ENCODE measurements at regions not wholly inside any gene's neighbourhood (a gene's known extent, or its start where the extent isn't known, plus 50 kb on each side); places are given as distances from the start of the nearest gene placed in this dataset.

- DNase-seq (ENCODE audit: low read depth) = no peak
Measured at GRCh38 chr14:38521591-38521990, 265.7 kb upstream of the CLEC14A start.

- no peak for DNase-seq (ENCODE audit: low read depth)
Measured at GRCh38 chr14:38517426-38517825, 261.5 kb upstream of the CLEC14A start.

- no peak for DNase-seq (ENCODE audit: low read depth)
Measured at GRCh38 chr14:38512236-38512635, 256.3 kb upstream of the CLEC14A start.

GRCh38 chr14:38507299-38507698 lies 251.4 kb upstream of the CLEC14A start:
- DNase-seq (ENCODE audit: low read depth) = no peak

- no peak for DNase-seq (ENCODE audit: low read depth)
Measured at GRCh38 chr14:38505973-38506249, 250.0 kb upstream of the CLEC14A start.

- DNase-seq (ENCODE audit: low read depth) = no peak
Measured at GRCh38 chr14:38505221-38505972, 249.5 kb upstream of the CLEC14A start.

GRCh38 chr14:38504175-38504574 lies 248.3 kb upstream of the CLEC14A start:
- no peak for DNase-seq (ENCODE audit: low read depth)

- no peak for DNase-seq (ENCODE audit: low read depth)
Measured at GRCh38 chr14:38502239-38502638, 246.3 kb upstream of the CLEC14A start.

GRCh38 chr14:38500125-38500524 lies 244.2 kb upstream of the CLEC14A start:
- DNase-seq (ENCODE audit: low read depth) = no peak

GRCh38 chr14:38496092-38496491 lies 240.2 kb upstream of the CLEC14A start:
- no peak for DNase-seq (ENCODE audit: low read depth)

GRCh38 chr14:38490273-38490672 lies 234.4 kb upstream of the CLEC14A start:
- no peak for DNase-seq (ENCODE audit: low read depth)

GRCh38 chr14:38485026-38485425 lies 229.1 kb upstream of the CLEC14A start:
- DNase-seq (ENCODE audit: low read depth) = no peak

- DNase-seq (ENCODE audit: low read depth) = no peak
Measured at GRCh38 chr14:38481952-38482678, 226.2 kb upstream of the CLEC14A start.

- DNase-seq (ENCODE audit: low read depth) = no peak
Measured at GRCh38 chr14:38469156-38469555, 213.3 kb upstream of the CLEC14A start.

- no peak for DNase-seq (ENCODE audit: low read depth)
Measured at GRCh38 chr14:38442208-38442607, 186.3 kb upstream of the CLEC14A start.

GRCh38 chr14:38432186-38432585 lies 176.3 kb upstream of the CLEC14A start:
- no peak for DNase-seq (ENCODE audit: low read depth)

GRCh38 chr14:38431156-38431555 lies 175.3 kb upstream of the CLEC14A start:
- no peak for DNase-seq (ENCODE audit: low read depth)

GRCh38 chr14:38430522-38430921 lies 174.6 kb upstream of the CLEC14A start:
- DNase-seq (ENCODE audit: low read depth) = no peak

- DNase-seq (ENCODE audit: low read depth) = no peak
Measured at GRCh38 chr14:38425324-38425976, 169.6 kb upstream of the CLEC14A start.

GRCh38 chr14:38420048-38420447 lies 164.2 kb upstream of the CLEC14A start:
- no peak for DNase-seq (ENCODE audit: low read depth)

- no peak for DNase-seq (ENCODE audit: low read depth)
Measured at GRCh38 chr14:38419579-38419978, 163.7 kb upstream of the CLEC14A start.

GRCh38 chr14:38412654-38413053 lies 156.8 kb upstream of the CLEC14A start:
- DNase-seq (ENCODE audit: low read depth) = no peak

- no peak for DNase-seq (ENCODE audit: low read depth)
Measured at GRCh38 chr14:38410442-38410841, 154.5 kb upstream of the CLEC14A start.
